Lower lobe of right lung (tissue), 2 donors: ENCODE measurements at regions not wholly inside any gene's neighbourhood (a gene's known extent, or its start where the extent isn't known, plus 50 kb on each side); places are given as distances from the start of the nearest gene placed in this dataset.

Source experiments
- ATAC-seq, 2 donors: fragments of 200-7000 bp; cut with Tn5 transposase; one replicate each; pipeline ENCODE4 v1.9.1; 2020 to 2022; ENCODE audit warnings: mild to moderate bottlenecking in 2 of 2, moderate library complexity in 2 of 2
- DNase-seq: peaks from one replicate; pipeline ENCODE4 v3.0.0-alpha.2; 2020
- H3K27ac ChIP-seq: fragments of 200-600 bp; one replicate; pipeline ENCODE4 v1.8.0; 2022
- H3K27me3 ChIP-seq: fragments of 200-600 bp; one replicate; pipeline ENCODE4 v1.8.0; 2022; ENCODE audit warnings: low read depth
- H3K36me3 ChIP-seq: fragments of 200-600 bp; one replicate; pipeline ENCODE4 v1.8.0; 2022; ENCODE audit warnings: mild to moderate bottlenecking
- H3K4me1 ChIP-seq: fragments of 200-600 bp; one replicate; pipeline ENCODE4 v1.8.0; 2022
- H3K4me3 ChIP-seq: fragments of 200-600 bp; one replicate; pipeline ENCODE4 v1.8.0; 2022; ENCODE audit warnings: mild to moderate bottlenecking
- H3K9me3 ChIP-seq: fragments of 200-600 bp; one replicate; pipeline ENCODE4 v1.8.0; 2022
- intact Hi-C: fragments of 100-400 bp; cut with DNase I; formaldehyde crosslinking; loops from one replicate; pipeline ENCODE4 v1.11.0; 2022
- TF ChIP-seq, protein P1 (sequence below): fragments of 200-600 bp; IDR thresholded peaks from one replicate; pipeline ENCODE4 v1.8.0; 2022; ENCODE audit warnings: antibody characterized with exemption, mild to moderate bottlenecking
- donor health status: DM: no; HTN: yes; CAD: no; lungs with severe emphysema.

GRCh38 chr1:201678264-201679101 is 139.6 kb downstream of the NAV1 start:
- Histone ChIP-seq H3K27ac (no peak overlapping the region), H3K4me3 (no peak overlapping the region), H3K27me3 (no peaks in the 10 kb centered on the region), H3K36me3 (no peaks in the 10 kb centered on the region), H3K9me3 (no peaks in the 10 kb centered on the region), H3K4me1 (peaks cover 30% of the 10 kb centered on the region)
- DNase-seq: no peak
- ATAC-seq: no peak
- TF ChIP-seq, protein P1, sequence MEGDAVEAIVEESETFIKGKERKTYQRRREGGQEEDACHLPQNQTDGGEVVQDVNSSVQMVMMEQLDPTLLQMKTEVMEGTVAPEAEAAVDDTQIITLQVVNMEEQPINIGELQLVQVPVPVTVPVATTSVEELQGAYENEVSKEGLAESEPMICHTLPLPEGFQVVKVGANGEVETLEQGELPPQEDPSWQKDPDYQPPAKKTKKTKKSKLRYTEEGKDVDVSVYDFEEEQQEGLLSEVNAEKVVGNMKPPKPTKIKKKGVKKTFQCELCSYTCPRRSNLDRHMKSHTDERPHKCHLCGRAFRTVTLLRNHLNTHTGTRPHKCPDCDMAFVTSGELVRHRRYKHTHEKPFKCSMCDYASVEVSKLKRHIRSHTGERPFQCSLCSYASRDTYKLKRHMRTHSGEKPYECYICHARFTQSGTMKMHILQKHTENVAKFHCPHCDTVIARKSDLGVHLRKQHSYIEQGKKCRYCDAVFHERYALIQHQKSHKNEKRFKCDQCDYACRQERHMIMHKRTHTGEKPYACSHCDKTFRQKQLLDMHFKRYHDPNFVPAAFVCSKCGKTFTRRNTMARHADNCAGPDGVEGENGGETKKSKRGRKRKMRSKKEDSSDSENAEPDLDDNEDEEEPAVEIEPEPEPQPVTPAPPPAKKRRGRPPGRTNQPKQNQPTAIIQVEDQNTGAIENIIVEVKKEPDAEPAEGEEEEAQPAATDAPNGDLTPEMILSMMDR: no peak
- intact Hi-C loops: no loop called here

- H3K36me3 ChIP-seq: no peaks in the 10 kb centered on the region
- H3K27ac ChIP-seq: no peak overlapping the region
- ATAC-seq: no peak
- no peaks in the 10 kb centered on the region for H3K9me3 ChIP-seq
- peaks cover 12% of the 10 kb centered on the region for H3K4me1 ChIP-seq
- no peak overlapping the region for H3K4me3 ChIP-seq
- intact Hi-C loops: no loop called here
- TF ChIP-seq, protein P1: no peak
- no peaks in the 10 kb centered on the region for H3K27me3 ChIP-seq
- no peak for DNase-seq
Measured at GRCh38 chr1:201681375-201681774, 142.4 kb downstream of the NAV1 start.

DNA sequence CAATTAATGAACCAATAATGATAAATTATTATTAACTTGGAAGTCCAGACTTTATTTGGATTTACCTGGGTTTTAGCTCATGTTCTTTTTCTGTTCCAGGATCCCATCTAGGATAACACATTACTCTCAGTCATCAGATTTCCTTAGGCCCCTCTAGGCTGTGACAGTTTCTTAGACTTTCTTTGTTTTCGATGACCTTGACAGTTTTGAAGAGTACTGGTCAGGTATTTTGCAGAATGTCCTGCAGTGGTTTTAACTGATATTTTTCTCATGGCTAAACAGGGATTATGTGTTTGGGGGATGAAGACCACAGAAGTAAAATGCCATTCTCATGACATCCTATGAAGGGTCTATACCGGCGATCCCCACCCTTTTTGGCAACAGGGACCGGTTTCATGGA is 144.0 kb downstream of the NAV1 start:
- H3K4me3 ChIP-seq: no peak overlapping the region
- H3K27ac ChIP-seq: no peak overlapping the region
- H3K9me3 ChIP-seq: no peaks in the 10 kb centered on the region
- no peaks in the 10 kb centered on the region for H3K36me3 ChIP-seq
- TF ChIP-seq, protein P1: no peak
- H3K4me1 ChIP-seq: peaks cover 12% of the 10 kb centered on the region
- DNase-seq (no peak), ATAC-seq (no peak)
- intact Hi-C loops: no loop called here
- H3K27me3 ChIP-seq: no peaks in the 10 kb centered on the region

GRCh38 chr1:201683397-201683796 is 144.5 kb downstream of the NAV1 start:
- H3K27me3 ChIP-seq: no peaks in the 10 kb centered on the region
- no peak for DNase-seq
- intact Hi-C loops: no loop called here
- no peak for ATAC-seq
- no peak overlapping the region for H3K27ac ChIP-seq
- H3K36me3 ChIP-seq: no peaks in the 10 kb centered on the region
- TF ChIP-seq, protein P1: no peak
- H3K9me3 ChIP-seq: no peaks in the 10 kb centered on the region
- H3K4me1 ChIP-seq: peaks cover 12% of the 10 kb centered on the region
- H3K4me3 ChIP-seq: no peak overlapping the region

DNA sequence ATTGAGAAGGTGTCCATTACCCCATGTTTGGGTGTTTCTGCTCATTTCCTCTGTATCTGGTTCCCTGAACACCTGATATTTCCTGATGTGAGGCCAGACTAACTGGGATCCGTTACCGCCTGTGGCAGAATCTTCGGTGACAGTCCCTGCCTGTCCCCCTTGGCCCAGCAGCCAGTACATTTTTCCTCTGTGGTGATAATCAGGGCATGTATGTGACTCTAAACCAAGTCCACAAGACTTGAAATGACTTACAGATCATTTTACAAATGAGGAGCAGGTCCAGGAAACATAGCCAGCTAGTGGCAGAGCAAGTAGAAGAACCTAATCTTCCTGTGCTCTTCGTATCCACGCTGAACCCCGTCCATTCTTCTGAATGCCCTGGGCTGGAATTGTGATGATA is 143.5 kb upstream of the IPO9 start:
- H3K36me3 ChIP-seq: no peaks in the 10 kb centered on the region
- no peak for ATAC-seq
- no peak for DNase-seq
- H3K4me1 ChIP-seq: peaks cover 12% of the 10 kb centered on the region
- TF ChIP-seq, protein P1: no peak
- intact Hi-C loops: no loop called here
- no peaks in the 10 kb centered on the region for H3K27me3 ChIP-seq
- no peak overlapping the region for H3K4me3 ChIP-seq
- H3K27ac ChIP-seq: no peak overlapping the region
- H3K9me3 ChIP-seq: no peaks in the 10 kb centered on the region
